T47D (cell line): ENCODE measurements at regions not wholly inside any gene's neighbourhood (a gene's known extent, or its start where the extent isn't known, plus 50 kb on each side); places are given as distances from the start of the nearest gene placed in this dataset.

Experiments
- DNase-seq, 2 experiments: peaks; one replicate each; pipeline versions ENCODE4 v3.0.0 to v3.0.0-alpha.2; 2011 to 2012; ENCODE audit warnings: low read depth in 1 of 2, low spot score in 1 of 2
- JUND ChIP-seq: IDR thresholded peaks from 2 replicates; pipeline ENCODE4 v1.6.1; 2012; ENCODE audit warnings: low read depth
- in situ Hi-C: cut with HindIII; loops from 2 replicates; pipeline ENCODE4 v1.10.0; 2016; ENCODE audit warnings: low sequenced_read_pairs, low pct_unique_long_range_greater_than_20kb

GRCh38 chr10:43968076-43968475 is 319.4 kb upstream of the ZNF32 start:
- no peak for DNase-seq
- in situ Hi-C loops: no loop called here
- no peak for TF ChIP-seq JUND

DNA sequence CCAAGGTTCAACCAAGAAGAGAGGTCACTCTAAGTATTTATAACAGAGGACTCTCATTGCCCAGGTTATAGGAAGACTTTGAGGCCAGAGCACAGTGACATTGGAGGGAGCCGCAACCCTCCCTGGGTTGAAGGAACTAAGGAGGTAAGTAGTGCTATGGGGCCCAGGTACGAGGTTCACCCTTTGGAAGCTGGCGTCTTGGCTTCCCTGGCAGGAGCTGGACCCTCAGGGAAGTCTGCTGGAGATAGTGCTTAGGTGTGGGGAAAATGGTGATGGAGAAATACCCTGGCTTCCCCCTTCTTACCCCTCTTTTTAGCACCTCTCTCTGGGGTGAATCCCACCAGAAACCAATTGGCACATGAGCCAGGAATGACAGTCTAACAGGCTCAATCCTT is 317.9 kb upstream of the ZNF32 start:
- no peak for TF ChIP-seq JUND
- no peak for DNase-seq
- in situ Hi-C loops: no loop called here

GRCh38 chr10:43965918-43966570 is 317.4 kb upstream of the ZNF32 start:
- DNase-seq: no peak
- in situ Hi-C loops: no loop called here
- no peak for TF ChIP-seq JUND

- DNase-seq: no peak
- in situ Hi-C loops: no loop called here
- TF ChIP-seq JUND: no peak
These were observed 316.6 kb upstream of the ZNF32 start for GRCh38 chr10:43965033-43965917.

DNA sequence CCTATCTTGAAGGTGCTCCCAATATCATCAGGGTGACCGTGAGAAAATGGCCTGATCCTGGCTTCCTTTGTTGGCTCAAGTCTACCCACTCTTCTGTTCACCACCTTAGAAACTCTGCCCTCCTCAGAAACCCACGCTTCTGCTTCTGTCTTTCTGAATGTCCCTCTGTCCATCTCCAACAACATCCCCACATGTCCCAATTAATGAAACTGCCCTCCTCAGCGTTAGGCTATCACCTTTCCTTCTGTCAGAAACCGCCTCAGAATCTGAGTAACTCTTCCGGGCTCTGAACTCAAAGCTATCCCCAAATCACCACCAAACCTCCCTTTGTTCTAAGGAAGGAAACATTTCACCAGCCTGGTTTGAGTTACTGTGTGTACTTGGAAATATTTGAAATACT is 315.8 kb upstream of the ZNF32 start:
- DNase-seq: no peak
- in situ Hi-C loops: no loop called here
- no peak for TF ChIP-seq JUND

GRCh38 chr10:43963793-43964425 is 315.2 kb upstream of the ZNF32 start:
- no peak for DNase-seq
- in situ Hi-C loops: no loop called here
- TF ChIP-seq JUND: no peak

DNA sequence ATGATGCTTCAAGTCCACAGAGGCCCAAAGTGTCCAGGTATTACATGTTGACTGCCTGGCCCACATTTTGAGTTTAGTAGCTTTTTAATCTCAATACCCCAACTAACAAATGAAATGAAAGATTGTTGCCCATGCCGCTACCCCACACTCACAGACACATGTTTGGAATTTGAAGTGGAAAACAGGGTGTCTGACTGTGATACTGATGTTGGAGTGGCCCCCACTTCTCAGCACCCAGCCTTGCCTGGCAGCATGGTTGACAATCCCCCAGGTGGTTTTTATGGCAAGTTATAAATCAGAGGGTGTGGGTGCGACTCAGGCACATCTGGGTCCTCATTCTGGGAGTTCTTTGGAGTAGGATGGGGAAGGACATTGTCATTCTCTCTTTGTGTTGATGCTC is 314.7 kb upstream of the ZNF32 start:
- in situ Hi-C loops: no loop called here
- TF ChIP-seq JUND: no peak
- no peak for DNase-seq

DNA sequence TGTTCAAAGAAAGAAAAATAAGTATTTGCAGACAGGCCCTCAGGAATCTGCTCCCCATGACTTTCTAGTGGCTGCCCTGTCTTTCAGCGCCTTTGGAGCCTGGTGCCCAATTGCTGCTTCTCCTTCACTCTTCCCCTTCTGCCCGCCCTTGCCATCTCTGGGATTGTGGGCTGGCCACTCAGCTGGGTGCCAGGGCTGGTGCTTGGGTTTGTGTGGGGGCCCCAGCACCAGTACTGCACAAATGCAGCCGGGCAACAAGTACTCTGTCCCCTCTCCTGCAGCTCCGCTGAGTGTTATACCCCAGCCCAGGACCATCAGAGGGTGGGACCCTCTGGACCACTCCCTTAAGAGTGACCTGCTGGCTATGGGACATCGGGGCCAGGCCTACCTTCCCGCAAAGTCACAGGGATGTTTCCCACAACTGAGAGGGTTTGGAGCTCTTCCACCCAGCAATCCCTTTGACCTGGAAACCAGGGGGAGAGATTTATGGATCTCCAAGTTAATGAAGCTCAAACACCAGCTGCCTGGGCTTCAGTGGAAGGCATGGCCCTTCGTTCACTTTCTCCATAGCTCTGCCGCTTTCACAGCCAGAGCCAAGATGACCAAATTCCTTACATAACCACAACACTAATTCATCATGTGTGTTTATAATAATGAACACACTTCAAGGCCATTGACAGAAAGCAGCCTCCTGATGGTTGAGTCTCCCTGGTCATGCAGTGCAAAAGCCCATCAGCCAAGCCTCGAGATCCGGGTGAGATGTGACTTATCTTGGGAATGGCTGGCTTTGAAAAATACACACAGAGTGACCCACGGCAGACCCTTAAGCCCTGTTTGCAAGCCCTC is 313.9 kb upstream of the ZNF32 start:
- no peak for TF ChIP-seq JUND
- DNase-seq: no peak
- in situ Hi-C loops: no loop called here

DNA sequence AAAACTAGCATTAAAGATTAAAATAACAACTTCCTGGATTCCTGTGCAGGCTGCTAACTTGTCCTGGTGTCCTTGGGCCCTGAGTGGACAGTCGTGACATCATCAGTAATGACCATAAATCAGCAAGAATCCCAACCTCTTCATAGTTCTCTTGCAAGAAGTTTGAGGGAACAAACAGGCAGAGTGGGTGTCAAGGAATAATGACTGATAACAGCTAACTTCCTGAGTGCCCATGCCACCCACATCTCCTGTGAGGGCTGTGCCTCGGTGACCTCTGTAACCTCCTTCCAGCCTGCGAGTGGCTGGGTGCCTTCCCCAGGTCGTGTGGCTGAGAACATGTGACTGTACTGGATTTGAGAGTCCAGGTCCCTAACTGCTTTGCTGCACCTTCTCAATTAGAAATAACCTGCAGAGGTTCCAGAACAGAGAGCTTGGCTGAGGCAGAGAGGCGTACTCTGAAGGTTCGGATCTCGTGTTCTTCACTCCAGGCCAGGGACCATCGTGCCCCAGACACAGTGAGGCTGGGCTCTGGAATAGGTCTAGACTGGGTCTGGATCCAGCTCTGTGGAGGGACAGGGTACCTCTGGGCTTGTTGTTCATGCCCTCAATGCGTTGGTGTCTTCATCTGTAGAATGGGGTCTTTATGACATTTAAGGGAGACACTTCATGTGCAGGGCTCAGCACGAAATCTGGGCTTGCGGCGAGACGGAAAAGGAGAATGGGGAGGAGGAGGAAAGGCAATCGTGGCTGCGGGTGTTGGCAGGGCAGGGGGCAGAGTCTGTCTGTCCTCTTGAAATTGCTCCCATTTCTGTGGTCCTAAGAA is 313.1 kb upstream of the ZNF32 start:
- no peak for DNase-seq
- in situ Hi-C loops: no loop called here
- TF ChIP-seq JUND: no peak

GRCh38 chr10:43960981-43961380 is 312.3 kb upstream of the ZNF32 start:
- no peak for DNase-seq
- no peak for TF ChIP-seq JUND
- in situ Hi-C loops: no loop called here

- no peak for DNase-seq
- in situ Hi-C loops: no loop called here
- TF ChIP-seq JUND: no peak
These were observed 311.8 kb upstream of the ZNF32 start for GRCh38 chr10:43960477-43960876.

DNA sequence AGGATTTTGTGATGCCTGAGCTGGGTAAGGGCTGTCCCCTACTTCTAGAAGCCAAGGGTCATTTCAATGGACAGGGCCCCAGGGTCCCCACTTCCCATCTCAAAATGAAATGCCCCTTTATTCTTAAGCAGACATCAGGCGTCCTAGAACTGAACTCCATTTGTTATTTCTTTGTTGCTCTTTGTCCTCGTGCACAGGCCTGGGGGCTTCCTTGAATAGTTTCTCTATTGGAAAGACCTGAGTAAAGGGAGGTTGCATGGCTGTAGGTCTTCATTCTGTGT is 311.4 kb upstream of the ZNF32 start:
- DNase-seq: no peak
- TF ChIP-seq JUND: no peak
- in situ Hi-C loops: no loop called here
